ENCODE measurements at regions not wholly inside any gene's neighbourhood (a gene's known extent, or its start where the extent isn't known, plus 50 kb on each side); places are given as distances from the start of the nearest gene placed in this dataset.

GRCh38 chr9:32251539-32251938, 132.9 kb upstream of the ACO1 start:
- no peak for DNase-seq (ENCODE audit: low read depth in 1 of 2, low spot score in 1 of 2)

- DNase-seq (ENCODE audit: low read depth in 1 of 2, low spot score in 1 of 2), result no peak
These were observed 130.7 kb upstream of the ACO1 start for GRCh38 chr9:32253731-32254130.

GRCh38 chr9:32255026-32255425, 129.4 kb upstream of the ACO1 start:
- DNase-seq (ENCODE audit: low read depth in 1 of 2, low spot score in 1 of 2), result no peak

DNA sequence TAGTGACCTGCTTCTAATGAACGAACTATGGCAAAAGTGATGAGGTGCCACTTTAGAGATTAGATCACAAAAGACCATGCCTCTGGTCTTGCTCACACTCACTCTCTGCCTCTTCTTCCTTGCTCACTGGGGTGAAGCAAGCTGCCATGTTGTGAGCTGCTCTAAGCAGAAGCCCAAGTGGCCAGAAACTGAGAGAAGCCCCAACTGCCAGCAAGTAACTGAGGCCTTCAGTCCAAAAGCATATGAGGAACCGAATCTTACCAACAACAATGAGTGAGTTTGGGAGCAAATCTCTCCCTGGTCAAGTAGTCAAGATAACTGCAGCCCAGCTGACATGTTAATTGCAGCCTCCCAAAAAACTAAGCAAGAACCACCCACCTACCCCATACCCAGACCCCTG, 126.0 kb upstream of the ACO1 start:
- DNase-seq (ENCODE audit: low read depth in 1 of 2, low spot score in 1 of 2), result no peak

DNA sequence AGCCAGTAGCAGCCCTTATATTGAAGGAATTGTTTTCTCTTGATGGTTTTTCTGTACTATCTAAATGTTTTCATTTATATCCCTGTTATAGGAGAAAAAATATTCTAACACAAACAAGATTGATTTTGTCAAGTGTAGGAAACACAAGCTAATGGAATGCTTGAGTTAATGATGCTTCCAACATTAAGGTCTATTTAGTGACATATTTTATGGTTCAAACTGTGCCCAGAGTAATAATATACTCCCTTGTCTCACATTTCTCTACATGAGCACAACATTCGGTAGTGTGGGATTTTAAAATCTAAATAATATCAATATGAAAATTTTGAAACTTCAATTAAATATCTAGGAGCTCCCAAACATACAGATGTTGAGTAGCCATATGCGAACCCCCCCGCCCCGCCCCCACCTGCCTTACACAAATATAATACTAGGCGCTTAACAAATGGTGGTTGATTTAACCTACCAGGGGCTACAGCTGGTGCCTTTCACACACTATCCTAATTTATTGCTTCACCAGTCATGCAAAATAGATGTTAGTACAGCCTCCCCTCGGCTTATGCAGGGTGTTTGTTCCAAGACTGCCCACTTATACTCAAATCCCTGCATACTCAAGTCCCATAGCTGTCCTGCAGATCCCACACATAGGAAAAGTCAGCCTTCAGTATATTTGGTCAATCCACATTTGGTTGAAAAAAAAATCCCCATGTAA, 124.1 kb upstream of the ACO1 start:
- DNase-seq (ENCODE audit: low read depth in 1 of 2, low spot score in 1 of 2), result no peak

- DNase-seq (ENCODE audit: low read depth in 1 of 2, low spot score in 1 of 2), result no peak
These were observed 120.1 kb upstream of the ACO1 start for GRCh38 chr9:32264170-32264864.

DNA sequence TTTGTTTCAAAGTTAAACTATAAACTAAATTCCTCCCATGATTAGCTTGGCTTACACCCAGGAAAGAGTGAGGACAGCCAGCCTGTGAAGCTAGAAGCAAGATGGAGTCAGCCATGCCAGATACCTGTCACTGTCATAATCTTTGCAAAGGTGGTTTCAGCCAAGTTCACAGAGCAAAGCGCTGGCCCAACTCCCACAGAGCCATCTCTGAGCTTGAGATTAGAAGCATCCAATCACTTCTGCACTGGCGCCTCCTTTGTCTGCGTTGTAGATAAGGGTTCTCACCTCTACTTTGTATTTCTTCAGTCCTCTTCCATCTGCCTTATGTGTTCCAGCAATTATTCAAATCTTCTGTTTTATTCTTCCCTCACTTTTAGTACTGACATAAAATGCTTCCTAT, 119.4 kb upstream of the ACO1 start:
- no peak for DNase-seq (ENCODE audit: low read depth in 1 of 2, low spot score in 1 of 2)

DNA sequence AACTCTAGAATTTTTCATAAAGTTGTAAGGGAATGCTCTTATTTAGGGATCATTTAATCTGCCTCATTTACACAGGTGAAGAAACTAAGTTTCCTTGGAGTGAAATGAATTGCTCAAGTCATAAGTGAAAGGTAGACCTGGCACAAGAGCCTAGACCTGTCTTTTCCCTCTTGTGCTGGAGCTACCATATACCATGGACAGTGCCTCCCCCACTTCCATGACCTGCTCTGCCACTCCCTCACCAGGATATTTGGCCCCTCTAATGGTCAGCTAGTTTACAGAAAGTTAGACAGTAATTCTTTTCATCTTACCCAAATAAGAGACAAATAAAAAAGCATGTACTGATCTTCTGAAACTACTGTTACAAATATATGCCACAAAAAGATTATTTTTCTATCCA, 105.5 kb upstream of the ACO1 start:
- DNase-seq (ENCODE audit: low read depth in 1 of 2, low spot score in 1 of 2), result no peak

- DNase-seq (ENCODE audit: low read depth in 1 of 2, low spot score in 1 of 2), result no peak
These were observed 94.7 kb upstream of the ACO1 start for GRCh38 chr9:32289756-32290155.

DNA sequence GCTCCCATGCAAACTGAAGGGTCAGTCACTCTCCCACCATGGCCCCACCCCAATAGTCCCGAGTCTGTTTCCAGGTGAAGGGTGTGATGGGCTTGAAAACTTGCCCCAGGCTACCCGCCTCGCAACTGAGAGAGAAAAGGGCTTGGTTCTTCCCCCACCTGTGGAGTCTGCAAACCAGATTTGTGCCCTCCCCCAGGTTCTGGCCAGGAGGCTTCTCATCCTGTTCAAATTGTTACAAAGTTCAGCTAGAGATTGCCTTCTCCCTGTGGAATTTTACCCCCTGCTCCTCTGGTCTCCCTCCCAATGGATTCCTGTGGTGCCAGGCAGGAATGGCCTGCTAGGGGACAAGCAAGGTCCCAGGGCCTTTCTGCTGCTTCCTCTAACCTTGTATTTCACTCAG, 93.1 kb upstream of the ACO1 start:
- no peak for DNase-seq (ENCODE audit: low read depth in 1 of 2, low spot score in 1 of 2)

- DNase-seq (ENCODE audit: low read depth in 1 of 2, low spot score in 1 of 2), result no peak
These were observed 91.8 kb upstream of the ACO1 start for GRCh38 chr9:32292611-32293010.

GRCh38 chr9:32293091-32293490, 91.4 kb upstream of the ACO1 start:
- no peak for DNase-seq (ENCODE audit: low read depth in 1 of 2, low spot score in 1 of 2)

GRCh38 chr9:32294106-32294505, 90.3 kb upstream of the ACO1 start:
- DNase-seq (ENCODE audit: low read depth in 1 of 2, low spot score in 1 of 2), result no peak

GRCh38 chr9:32300373-32300772, 84.1 kb upstream of the ACO1 start:
- DNase-seq (ENCODE audit: low read depth in 1 of 2, low spot score in 1 of 2), result no peak

- DNase-seq (ENCODE audit: low read depth in 1 of 2, low spot score in 1 of 2), result no peak
These were observed 79.9 kb upstream of the ACO1 start for GRCh38 chr9:32304495-32304894.

DNA sequence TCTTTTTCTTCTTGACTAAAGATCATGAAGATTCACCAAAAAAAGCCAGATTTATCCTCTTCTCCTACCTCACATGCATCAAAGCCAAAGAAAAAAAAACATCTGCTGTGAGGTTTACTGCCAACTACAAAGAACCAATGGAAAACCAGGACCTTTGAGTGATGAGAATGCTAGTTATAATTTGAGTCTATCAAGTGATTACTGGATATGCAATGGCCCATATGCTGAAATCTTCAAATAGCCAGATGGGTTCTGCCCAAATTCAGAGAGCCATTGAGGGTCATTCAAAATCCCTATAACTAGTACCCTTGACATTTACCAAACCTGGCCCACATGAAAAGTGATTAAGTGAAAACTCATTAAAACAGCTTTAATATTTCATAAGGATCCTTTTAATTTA, 78.4 kb upstream of the ACO1 start:
- DNase-seq (ENCODE audit: low read depth in 1 of 2, low spot score in 1 of 2), result no peak

- DNase-seq (ENCODE audit: low read depth in 1 of 2, low spot score in 1 of 2), result no peak
These were observed 65.0 kb upstream of the ACO1 start for GRCh38 chr9:32319312-32319929.

DNA sequence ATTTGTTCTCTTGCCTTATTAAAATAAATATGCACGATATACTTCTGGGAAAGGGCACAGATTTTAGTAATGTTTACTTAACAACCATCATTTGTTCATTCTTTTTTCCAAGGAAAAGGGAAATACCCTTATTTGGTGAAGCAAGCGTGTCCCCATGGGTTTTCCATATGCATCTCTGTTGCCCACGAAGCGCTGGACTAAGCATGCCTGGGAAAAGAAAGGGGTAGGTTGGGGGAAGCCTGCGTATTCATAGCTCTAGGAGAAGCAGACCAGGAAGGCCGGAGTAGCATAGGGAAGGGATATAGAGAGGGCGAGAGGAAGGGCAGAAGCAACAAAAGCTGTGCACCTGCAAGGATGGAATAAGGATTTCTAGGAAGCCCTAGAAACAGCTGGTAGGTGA, 61.8 kb upstream of the ACO1 start:
- no peak for DNase-seq (ENCODE audit: low read depth in 1 of 2, low spot score in 1 of 2)

GRCh38 chr9:32326146-32326545, 58.3 kb upstream of the ACO1 start:
- no peak for DNase-seq (ENCODE audit: low read depth in 1 of 2, low spot score in 1 of 2)

- DNase-seq (ENCODE audit: low read depth in 1 of 2, low spot score in 1 of 2), result no peak
These were observed 53.2 kb upstream of the ACO1 start for GRCh38 chr9:32331240-32331639.

DNA sequence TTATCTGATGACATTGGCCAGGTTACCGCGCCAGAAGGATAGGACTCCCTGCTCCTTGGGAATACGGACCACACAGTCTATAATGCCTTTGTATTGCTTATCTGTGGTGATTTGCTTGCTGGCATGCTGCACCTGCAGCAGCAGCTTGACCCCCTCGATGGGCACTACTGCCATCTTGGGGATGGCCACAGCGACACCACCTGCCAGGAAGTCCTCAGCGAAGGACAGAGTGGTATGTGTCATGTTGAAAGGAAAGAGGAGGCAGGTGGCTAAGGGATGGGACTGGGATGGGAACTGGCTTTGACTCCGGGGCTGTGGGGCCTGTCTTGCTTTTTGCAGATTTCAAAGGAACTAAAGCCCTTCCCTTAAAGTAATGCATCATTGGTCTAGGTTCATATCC, 50.3 kb upstream of the ACO1 start:
- no peak for DNase-seq (ENCODE audit: low read depth in 1 of 2, low spot score in 1 of 2)

All from stimulated activated CD4-positive, alpha-beta T cell treated with anti-CD3 and anti-CD28 coated beads, Interleukin-15, amount 100 ng/mL, for 1 hour (primary cell).